ENCODE measurements at regions not wholly inside any gene's neighbourhood (a gene's known extent, or its start where the extent isn't known, plus 50 kb on each side); places are given as distances from the start of the nearest gene placed in this dataset.

DNA sequence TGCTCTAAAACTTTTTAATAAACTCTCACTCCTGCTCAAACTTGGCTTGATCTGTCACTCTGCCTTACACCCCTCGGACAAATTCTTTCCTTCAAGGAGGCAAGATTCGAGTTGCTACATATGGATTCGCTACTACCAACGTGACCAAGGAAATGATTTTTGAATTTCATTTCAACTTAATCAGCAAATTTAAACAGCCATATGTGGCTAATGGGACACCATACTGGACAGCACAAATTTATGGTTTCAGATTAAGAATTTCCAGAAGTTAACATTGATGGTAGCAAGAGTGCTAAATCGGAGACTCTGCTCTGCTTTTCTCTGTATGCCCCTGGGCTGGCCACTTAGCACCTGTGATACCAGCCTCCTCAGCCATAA, 318.2 kb upstream of the PSMD7 start:
- TF ChIP-seq, protein P1, sequence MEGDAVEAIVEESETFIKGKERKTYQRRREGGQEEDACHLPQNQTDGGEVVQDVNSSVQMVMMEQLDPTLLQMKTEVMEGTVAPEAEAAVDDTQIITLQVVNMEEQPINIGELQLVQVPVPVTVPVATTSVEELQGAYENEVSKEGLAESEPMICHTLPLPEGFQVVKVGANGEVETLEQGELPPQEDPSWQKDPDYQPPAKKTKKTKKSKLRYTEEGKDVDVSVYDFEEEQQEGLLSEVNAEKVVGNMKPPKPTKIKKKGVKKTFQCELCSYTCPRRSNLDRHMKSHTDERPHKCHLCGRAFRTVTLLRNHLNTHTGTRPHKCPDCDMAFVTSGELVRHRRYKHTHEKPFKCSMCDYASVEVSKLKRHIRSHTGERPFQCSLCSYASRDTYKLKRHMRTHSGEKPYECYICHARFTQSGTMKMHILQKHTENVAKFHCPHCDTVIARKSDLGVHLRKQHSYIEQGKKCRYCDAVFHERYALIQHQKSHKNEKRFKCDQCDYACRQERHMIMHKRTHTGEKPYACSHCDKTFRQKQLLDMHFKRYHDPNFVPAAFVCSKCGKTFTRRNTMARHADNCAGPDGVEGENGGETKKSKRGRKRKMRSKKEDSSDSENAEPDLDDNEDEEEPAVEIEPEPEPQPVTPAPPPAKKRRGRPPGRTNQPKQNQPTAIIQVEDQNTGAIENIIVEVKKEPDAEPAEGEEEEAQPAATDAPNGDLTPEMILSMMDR (IDR thresholded peaks at IDR 0.05) = no peak
- TF ChIP-seq POLR2A (IDR thresholded peaks at IDR 0.05) = no peak
